ENCODE measurements at regions not wholly inside any gene's neighbourhood (a gene's known extent, or its start where the extent isn't known, plus 50 kb on each side); places are given as distances from the start of the nearest gene placed in this dataset.

DNA sequence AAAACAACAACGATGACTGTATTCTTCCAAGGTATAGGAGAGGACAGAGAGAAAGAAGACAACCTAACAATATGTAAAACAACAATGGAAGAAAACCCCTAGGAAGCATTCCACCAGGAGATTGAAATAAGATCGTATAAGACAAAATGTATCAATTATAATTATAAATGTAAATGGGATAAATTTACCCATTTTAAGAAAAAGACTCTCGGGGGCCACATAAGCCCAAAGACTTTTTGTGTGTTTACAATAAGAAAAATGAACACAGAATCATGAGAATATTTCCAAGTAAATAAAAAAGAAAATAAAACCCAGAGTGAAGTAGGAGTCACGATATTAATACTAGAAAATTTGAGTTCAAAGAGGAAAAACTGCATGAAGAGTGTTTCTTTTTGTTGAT is 126.4 kb downstream of the ASB1 start:
- TF ChIP-seq, protein P1, sequence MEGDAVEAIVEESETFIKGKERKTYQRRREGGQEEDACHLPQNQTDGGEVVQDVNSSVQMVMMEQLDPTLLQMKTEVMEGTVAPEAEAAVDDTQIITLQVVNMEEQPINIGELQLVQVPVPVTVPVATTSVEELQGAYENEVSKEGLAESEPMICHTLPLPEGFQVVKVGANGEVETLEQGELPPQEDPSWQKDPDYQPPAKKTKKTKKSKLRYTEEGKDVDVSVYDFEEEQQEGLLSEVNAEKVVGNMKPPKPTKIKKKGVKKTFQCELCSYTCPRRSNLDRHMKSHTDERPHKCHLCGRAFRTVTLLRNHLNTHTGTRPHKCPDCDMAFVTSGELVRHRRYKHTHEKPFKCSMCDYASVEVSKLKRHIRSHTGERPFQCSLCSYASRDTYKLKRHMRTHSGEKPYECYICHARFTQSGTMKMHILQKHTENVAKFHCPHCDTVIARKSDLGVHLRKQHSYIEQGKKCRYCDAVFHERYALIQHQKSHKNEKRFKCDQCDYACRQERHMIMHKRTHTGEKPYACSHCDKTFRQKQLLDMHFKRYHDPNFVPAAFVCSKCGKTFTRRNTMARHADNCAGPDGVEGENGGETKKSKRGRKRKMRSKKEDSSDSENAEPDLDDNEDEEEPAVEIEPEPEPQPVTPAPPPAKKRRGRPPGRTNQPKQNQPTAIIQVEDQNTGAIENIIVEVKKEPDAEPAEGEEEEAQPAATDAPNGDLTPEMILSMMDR (IDR thresholded peaks at IDR 0.05; ENCODE audit: low read length, missing control alignments) = no peak
- no peak for DNase-seq (ENCODE audit: low read depth)
- H3K4me3 ChIP-seq (replicated peaks; ENCODE audit: low read depth, low read length) = no peak overlapping the region

DNA sequence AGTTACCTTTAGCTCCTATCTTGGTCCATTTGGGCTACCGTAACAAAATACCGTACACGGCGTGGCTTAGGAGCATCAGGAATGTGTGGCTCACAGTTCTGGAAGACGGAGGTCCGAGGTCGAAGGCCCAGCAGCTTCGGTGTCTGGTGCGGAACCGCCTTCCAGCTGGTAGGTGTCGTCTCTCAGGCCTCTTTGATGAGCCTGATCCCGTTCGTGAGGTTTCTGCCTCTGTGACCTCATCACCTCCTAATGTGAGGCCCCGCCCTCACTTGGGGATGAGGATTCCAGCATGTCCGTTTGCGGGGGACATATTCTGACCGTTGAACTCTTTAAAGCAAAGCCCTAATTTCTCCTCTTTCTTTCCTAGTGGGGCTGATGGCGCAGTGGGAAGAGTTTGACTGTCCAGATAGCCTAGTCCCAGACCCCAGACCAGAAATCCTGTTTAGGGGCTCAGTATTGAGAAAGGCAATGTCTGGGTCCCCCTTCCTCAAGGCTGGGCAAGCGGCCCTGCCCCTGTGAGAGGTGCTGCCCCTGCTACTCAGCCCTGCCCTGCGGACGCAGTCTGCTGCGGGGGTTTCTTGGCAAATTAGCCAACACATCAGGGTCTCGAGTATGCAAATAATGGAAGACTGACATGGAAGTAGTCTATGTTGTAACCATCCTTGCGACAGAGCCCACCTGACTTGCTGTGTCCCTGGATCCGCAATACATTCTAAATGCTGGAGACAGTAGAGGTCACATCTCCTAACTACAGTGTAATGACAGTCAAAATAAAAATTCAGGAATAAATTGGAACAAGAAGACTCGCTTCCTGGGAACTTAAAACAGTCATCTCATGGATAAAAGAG is 128.0 kb downstream of the ASB1 start:
- TF ChIP-seq, protein P1 (IDR thresholded peaks at IDR 0.05; ENCODE audit: low read length, missing control alignments) = no peak
- H3K4me3 ChIP-seq (replicated peaks; ENCODE audit: low read depth, low read length) = no peak overlapping the region
- no peak for DNase-seq (ENCODE audit: low read depth)

DNA sequence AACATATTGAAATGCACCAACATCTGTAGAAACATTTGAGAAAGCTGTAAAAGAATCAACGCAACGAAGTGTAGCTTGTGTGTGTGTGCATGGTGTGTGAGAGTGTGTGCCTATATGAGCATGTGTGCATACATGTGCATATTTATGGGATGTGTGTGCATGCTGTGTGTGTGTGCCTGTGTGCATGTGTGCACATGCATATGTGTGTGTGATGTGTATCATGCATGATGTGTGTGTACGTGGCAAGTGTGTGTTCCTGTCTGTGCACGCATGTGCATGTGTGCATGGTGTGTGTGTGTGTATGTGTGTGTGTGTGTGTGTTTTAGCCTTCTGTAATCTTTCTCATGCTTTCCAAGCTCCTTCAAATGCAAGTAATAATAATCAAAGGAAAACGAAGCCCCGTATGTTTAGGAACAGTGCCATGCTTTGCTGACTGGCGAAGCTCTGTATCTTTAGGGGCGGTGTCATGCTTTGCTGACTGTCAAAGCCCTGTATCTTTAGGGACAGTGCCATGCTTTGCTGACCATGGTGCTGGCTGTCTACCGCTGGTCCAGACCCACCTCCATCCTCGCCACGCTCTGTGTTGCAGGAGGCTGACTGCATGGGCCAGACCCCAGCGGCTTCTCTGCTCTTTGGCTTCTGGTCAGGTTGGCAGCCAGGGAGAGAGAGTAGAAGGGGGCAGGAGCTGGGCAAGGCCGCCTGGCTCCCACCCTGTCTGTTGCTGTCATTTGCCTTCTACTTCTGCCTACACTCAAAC is 129.2 kb downstream of the ASB1 start:
- no peak for DNase-seq (ENCODE audit: low read depth)
- TF ChIP-seq, protein P1 (IDR thresholded peaks at IDR 0.05; ENCODE audit: low read length, missing control alignments) = no peak
- H3K4me3 ChIP-seq (replicated peaks; ENCODE audit: low read depth, low read length) = no peak overlapping the region

DNA sequence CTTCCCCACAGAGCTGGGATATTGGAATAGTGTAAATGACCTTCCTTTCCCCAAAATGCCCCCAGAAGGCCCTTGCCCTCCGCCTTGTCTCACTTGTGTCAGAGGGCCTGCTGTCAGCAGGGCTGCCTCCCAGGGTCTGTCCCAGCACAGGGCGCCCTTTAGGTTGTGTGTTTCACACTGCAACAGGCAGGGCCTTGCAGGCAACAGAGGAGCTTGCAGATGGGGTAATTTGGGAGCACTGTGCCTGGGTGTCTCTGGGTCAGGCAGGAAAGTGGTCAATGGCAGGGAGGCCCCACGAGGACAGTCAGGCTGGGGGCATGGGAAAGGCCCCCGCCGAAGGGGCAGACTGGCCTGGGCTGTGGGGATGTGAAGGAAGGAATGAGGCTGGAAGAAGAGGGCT is 130.7 kb downstream of the ASB1 start:
- TF ChIP-seq, protein P1 (IDR thresholded peaks at IDR 0.05; ENCODE audit: low read length, missing control alignments) = no peak
- H3K4me3 ChIP-seq (replicated peaks; ENCODE audit: low read depth, low read length) = no peak overlapping the region
- DNase-seq (ENCODE audit: low read depth) = no peak

DNA sequence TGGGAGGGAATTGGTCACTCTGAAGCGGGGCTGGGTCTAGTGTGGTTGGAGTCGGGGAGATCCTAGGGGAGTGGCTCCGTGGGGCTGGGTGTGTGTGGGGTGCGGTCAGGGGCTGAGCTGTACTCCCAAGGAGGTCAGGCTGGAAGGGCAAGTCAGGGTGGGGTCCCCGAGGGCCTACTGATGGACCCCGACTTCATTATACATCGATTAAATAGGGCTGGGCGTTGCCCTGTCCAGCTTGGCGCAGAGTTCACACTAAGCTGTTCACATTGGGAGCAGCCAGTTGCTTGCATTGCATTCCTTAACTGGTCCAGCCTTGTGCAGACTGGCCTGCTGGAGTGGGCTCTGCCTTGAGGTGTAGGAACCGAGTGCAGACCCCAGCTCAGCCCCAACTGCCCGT is 131.2 kb downstream of the ASB1 start:
- no peak overlapping the region for H3K4me3 ChIP-seq (replicated peaks; ENCODE audit: low read depth, low read length)
- no peak for DNase-seq (ENCODE audit: low read depth)
- TF ChIP-seq, protein P1 (IDR thresholded peaks at IDR 0.05; ENCODE audit: low read length, missing control alignments) = no peak

DNA sequence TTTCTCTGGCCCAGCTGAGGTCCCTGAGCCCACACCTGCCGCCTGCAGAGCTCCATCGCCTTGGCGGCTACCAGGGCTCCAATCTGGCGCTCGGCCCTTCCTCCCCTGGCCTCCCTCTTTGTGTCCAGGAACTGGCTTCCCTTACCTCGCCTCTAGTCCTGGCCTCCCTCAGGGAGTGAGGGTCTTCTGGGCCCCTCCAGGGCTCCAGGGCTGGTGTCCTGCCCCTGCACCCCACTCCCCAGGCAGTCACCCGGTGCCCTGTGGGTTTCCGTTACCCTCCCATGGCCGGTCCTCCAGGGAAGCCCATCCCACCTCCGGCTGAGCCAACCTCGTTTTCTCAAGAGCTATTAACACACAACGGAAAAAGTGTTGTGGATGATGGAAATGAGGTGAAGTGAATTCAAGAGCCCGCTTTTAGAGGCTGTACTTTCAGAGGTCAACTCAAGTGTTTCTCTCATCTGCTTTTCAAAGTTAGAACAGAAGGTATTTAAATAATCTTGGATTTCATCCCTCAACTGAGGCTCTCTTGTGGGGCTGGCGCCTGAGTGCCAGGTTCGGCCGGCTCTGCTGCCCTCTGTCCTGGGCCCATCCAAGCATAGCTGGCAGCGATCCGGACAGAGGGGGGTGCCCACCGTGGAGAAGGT is 131.9 kb downstream of the ASB1 start:
- no peak for DNase-seq (ENCODE audit: low read depth)
- no peak overlapping the region for H3K4me3 ChIP-seq (replicated peaks; ENCODE audit: low read depth, low read length)
- TF ChIP-seq, protein P1 (IDR thresholded peaks at IDR 0.05; ENCODE audit: low read length, missing control alignments) = no peak
